ENCODE measurements at regions not wholly inside any gene's neighbourhood (a gene's known extent, or its start where the extent isn't known, plus 50 kb on each side); places are given as distances from the start of the nearest gene placed in this dataset.

GRCh38 chr15:92733934-92734521, 78.5 kb upstream of the FAM174B start:
- TF ChIP-seq RARB (CRISPR knock-in tag; IDR thresholded peaks at IDR 0.05), result no peak
- TF ChIP-seq ARNTL (CRISPR knock-in tag; IDR thresholded peaks at IDR 0.05; ENCODE audit: borderline replicate concordance, low read depth), result no peak
- TF ChIP-seq ZFP3 (CRISPR knock-in tag; IDR thresholded peaks at IDR 0.05), result peak; percentile 24; the same call in 1 of the 2 replicates

Data from SK-N-SH treated with all-trans-retinoic acid at 6 μM for 48 hours (cell line).